ENCODE measurements at regions not wholly inside any gene's neighbourhood (a gene's known extent, or its start where the extent isn't known, plus 50 kb on each side); places are given as distances from the start of the nearest gene placed in this dataset.
A peak's percentile ranks its signal among the peaks of the same experiment; 100 is the strongest.
"Not testable (repeated sequence)": the region's sequence is repeated elsewhere in the genome, so short reads cannot be mapped to it uniquely, and the experiment has no call there.

GRCh38 chr4:38526412-38526811 is 137.6 kb upstream of the KLF3 start:
- Mint-ChIP-seq H3K27me3 (ENCODE audit: low read depth) (no peaks in the 10 kb centered on the region), H3K27ac (no peak overlapping the region), H3K36me3 (ENCODE audit: low read depth) (peaks cover 7% of the 10 kb centered on the region), H3K4me1 (ENCODE audit: low read depth) (peaks cover 21% of the 10 kb centered on the region), H3K4me3 (no peak overlapping the region), H3K9me3 (ENCODE audit: insufficient read depth) (peaks cover 7% of the 10 kb centered on the region)
- no peak for DNase-seq
- ATAC-seq: no peak
- ChIA-PET CTCF (no interaction called here), POLR2A (no interaction called here)

DNA sequence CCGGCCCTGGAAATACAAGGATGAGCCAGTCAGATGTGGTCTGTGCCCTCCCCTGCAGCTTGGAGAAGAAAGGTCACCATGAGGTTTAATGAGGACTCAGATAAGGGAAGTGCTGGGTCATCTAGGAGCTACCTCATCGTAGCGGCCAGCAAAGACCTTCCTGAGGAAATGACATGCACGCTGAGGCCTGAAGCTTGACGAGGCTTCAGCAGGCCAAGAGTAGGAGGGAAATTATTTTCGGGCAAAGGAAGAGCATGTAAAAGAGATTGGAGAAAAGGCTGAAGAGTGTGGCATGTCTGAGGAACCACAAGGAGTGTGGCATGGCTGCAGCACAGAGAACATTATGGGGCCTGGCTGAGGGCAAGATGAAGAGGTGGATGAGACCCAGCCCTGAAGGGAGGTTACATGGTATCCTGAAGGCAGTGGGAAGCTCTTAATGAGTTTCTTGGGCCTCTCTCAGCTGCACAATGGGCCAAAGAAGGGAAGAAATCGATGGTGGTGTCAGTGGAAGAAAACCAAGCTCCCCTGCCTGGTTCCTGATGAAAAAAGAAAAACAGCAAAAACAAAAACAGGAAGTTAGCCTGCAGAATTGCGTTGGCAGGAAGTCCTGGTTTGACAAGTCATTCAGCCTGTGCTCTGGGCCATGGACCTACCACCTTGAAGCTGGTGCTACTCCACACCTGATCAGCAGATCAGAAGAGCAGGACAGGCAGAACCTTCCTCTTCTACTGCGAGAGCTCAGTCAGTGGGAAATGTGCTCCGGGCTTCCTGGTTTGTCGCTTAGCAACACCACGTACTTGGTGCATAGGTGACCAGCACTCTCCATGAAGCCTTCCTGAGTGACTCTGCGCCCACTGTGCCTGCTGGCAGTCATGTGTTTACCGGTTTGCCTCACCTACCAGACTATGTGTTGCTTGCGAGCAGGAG is 134.5 kb upstream of the KLF3 start:
- Mint-ChIP-seq H3K27me3 (ENCODE audit: low read depth) (peaks cover 2% of the 10 kb centered on the region), H3K4me1 (ENCODE audit: low read depth) (peaks cover 14% of the 10 kb centered on the region), H3K27ac (peak overlapping the region; percentile 87), H3K4me3 (no peak overlapping the region), H3K9me3 (ENCODE audit: insufficient read depth) (peaks cover 7% of the 10 kb centered on the region), H3K36me3 (ENCODE audit: low read depth) (peaks cover 7% of the 10 kb centered on the region)
- ChIA-PET POLR2A (interaction anchor here (0.6 to 0.7 kb wide), 3 partner anchors 9 to 1432 kb away, joined by 3 read pairs; no protein-coding TSS in a partner anchor), CTCF (interaction anchor here (0.9 to 1.6 kb wide), 5 partner anchors 12 to 210 kb away, joined by 3 to 6 read pairs (median 4); no protein-coding TSS in a partner anchor)
- ATAC-seq (peak; percentile 84), DNase-seq (peak; percentile 48)

- ChIA-PET CTCF (no interaction called here), POLR2A (no interaction called here)
- H3K36me3 Mint-ChIP-seq (ENCODE audit: low read depth): peaks cover 7% of the 10 kb centered on the region
- no peak for ATAC-seq
- H3K4me1 Mint-ChIP-seq (ENCODE audit: low read depth): peaks cover 11% of the 10 kb centered on the region
- peaks cover 2% of the 10 kb centered on the region for H3K27me3 Mint-ChIP-seq (ENCODE audit: low read depth)
- H3K4me3 Mint-ChIP-seq: no peak overlapping the region
- DNase-seq: no peak
- H3K9me3 Mint-ChIP-seq (ENCODE audit: insufficient read depth): peaks cover 7% of the 10 kb centered on the region
- no peak overlapping the region for H3K27ac Mint-ChIP-seq
Observed at GRCh38 chr4:38530486-38530885, 133.5 kb upstream of the KLF3 start.

GRCh38 chr4:38531141-38531727 is 132.8 kb upstream of the KLF3 start:
- no peak for ATAC-seq
- Mint-ChIP-seq H3K27me3 (ENCODE audit: low read depth) (peaks cover 2% of the 10 kb centered on the region), H3K4me1 (ENCODE audit: low read depth) (peaks cover 11% of the 10 kb centered on the region), H3K9me3 (ENCODE audit: insufficient read depth) (peaks cover 7% of the 10 kb centered on the region), H3K4me3 (no peak overlapping the region), H3K27ac (no peak overlapping the region), H3K36me3 (ENCODE audit: low read depth) (peaks cover 7% of the 10 kb centered on the region)
- DNase-seq: no peak
- CTCF ChIA-PET: interaction anchor here (1.1 kb wide), 1 partner anchor 40 kb away, joined by 3 read pairs; no protein-coding TSS in a partner anchor
- POLR2A ChIA-PET: no interaction called here

GRCh38 chr4:38532908-38533499 is 131.0 kb upstream of the KLF3 start:
- POLR2A ChIA-PET: no interaction called here
- CTCF ChIA-PET: no interaction called here
- Mint-ChIP-seq H3K36me3 (ENCODE audit: low read depth) (peaks cover 7% of the 10 kb centered on the region), H3K9me3 (ENCODE audit: insufficient read depth) (peaks cover 4% of the 10 kb centered on the region), H3K4me3 (no peak overlapping the region), H3K27me3 (ENCODE audit: low read depth) (peaks cover 2% of the 10 kb centered on the region), H3K27ac (no peak overlapping the region), H3K4me1 (ENCODE audit: low read depth) (peaks cover 11% of the 10 kb centered on the region)
- no peak for DNase-seq
- ATAC-seq: no peak

DNA sequence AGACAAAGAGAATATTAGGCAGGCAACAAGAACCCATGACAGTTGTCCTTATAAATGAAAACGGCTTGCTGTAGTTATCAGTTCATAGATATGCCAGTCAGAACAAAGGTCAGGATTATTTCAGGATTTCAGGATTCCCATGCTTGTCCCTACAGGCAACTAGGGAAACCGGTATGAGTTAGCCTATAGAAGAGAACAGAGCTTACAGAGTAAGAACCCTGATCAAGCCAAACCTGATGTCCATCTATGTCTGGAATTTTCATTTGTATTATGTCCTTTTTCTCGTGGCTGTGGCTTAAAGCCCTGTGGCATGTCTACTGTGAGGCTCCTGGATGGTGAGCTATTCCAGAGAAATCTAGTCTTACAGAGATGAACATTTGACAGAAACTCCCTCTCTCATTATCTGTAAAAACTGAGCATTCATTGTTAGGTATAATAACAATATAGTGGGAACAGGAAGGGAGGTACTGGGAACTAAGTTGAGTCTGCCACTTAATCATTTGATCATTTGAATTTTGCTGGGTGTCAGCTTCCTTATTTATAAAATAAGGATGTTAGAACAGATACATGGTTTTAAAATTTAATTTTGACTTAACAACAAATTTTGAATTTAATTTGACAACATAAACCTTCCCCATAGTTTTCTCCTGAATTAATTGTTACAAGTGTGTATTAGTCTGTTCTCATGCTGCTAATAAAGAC is 129.5 kb upstream of the KLF3 start:
- DNase-seq (no peak), ATAC-seq (no peak)
- H3K9me3 Mint-ChIP-seq (ENCODE audit: insufficient read depth): no peaks in the 10 kb centered on the region
- H3K36me3 Mint-ChIP-seq (ENCODE audit: low read depth): peaks cover 1% of the 10 kb centered on the region
- CTCF ChIA-PET: no interaction called here
- POLR2A ChIA-PET: no interaction called here
- H3K27me3 Mint-ChIP-seq (ENCODE audit: low read depth): peaks cover 2% of the 10 kb centered on the region
- peaks cover 5% of the 10 kb centered on the region for H3K4me1 Mint-ChIP-seq (ENCODE audit: low read depth)
- H3K4me3 Mint-ChIP-seq: no peak overlapping the region
- H3K27ac Mint-ChIP-seq: no peak overlapping the region

GRCh38 chr4:38535071-38535470 is 128.9 kb upstream of the KLF3 start:
- CTCF ChIA-PET; H3K27ac Mint-ChIP-seq; ATAC-seq; H3K9me3 Mint-ChIP-seq (ENCODE audit: insufficient read depth); H3K4me1 Mint-ChIP-seq (ENCODE audit: low read depth); POLR2A ChIA-PET; H3K4me3 Mint-ChIP-seq; H3K27me3 Mint-ChIP-seq (ENCODE audit: low read depth); DNase-seq; H3K36me3 Mint-ChIP-seq (ENCODE audit: low read depth): not testable (repeated sequence)

GRCh38 chr4:38535717-38536116 is 128.3 kb upstream of the KLF3 start:
- no peaks in the 10 kb centered on the region for H3K4me1 Mint-ChIP-seq (ENCODE audit: low read depth)
- no peak overlapping the region for H3K4me3 Mint-ChIP-seq

DNA sequence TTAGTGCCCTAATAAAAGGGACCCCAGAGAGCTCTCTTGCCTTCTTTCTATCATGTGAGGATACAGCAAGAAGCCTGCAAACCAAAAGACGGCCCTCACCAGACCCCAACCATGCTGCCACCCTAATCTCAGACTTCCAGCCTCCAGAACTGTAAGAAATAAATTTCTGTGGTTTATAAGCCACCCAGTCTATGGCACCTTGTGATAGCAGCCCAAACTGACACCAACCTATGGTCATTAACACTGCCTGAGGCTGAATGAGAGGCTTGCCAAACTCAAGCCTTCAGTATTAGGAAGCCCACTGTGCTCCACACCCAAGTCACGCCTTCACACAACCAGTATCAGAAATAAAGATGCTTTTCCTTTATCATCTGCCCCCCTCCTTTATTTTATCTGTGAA is 127.3 kb upstream of the KLF3 start:
- no peaks in the 10 kb centered on the region for H3K36me3 Mint-ChIP-seq (ENCODE audit: low read depth)
- ATAC-seq (no peak), DNase-seq (no peak)
- CTCF ChIA-PET: no interaction called here
- no peaks in the 10 kb centered on the region for H3K9me3 Mint-ChIP-seq (ENCODE audit: insufficient read depth)
- H3K4me3 Mint-ChIP-seq: no peak overlapping the region
- no peak overlapping the region for H3K27ac Mint-ChIP-seq
- POLR2A ChIA-PET: no interaction called here
- peaks cover 2% of the 10 kb centered on the region for H3K27me3 Mint-ChIP-seq (ENCODE audit: low read depth)
- H3K4me1 Mint-ChIP-seq (ENCODE audit: low read depth): no peaks in the 10 kb centered on the region

More at GRCh38 chr4:38535717-38536116, 128.3 kb upstream of the KLF3 start:
- CTCF ChIA-PET: no interaction called here
- DNase-seq (no peak), ATAC-seq (no peak)
- H3K27me3 Mint-ChIP-seq (ENCODE audit: low read depth): peaks cover 2% of the 10 kb centered on the region
- H3K36me3 Mint-ChIP-seq (ENCODE audit: low read depth): no peaks in the 10 kb centered on the region
- no peak overlapping the region for H3K27ac Mint-ChIP-seq
- no peaks in the 10 kb centered on the region for H3K9me3 Mint-ChIP-seq (ENCODE audit: insufficient read depth)
- POLR2A ChIA-PET: no interaction called here

GRCh38 chr4:38537666-38538065 is 126.3 kb upstream of the KLF3 start:
- ATAC-seq (no peak), DNase-seq (no peak)
- Mint-ChIP-seq H3K9me3 (ENCODE audit: insufficient read depth) (no peaks in the 10 kb centered on the region), H3K36me3 (ENCODE audit: low read depth) (no peaks in the 10 kb centered on the region), H3K4me3 (no peak overlapping the region), H3K27me3 (ENCODE audit: low read depth) (peaks cover 2% of the 10 kb centered on the region), H3K4me1 (ENCODE audit: low read depth) (no peaks in the 10 kb centered on the region), H3K27ac (no peak overlapping the region)
- ChIA-PET POLR2A (no interaction called here), CTCF (interaction anchor here (1.0 kb wide), 1 partner anchor 129 kb away, joined by 3 read pairs; no protein-coding TSS in a partner anchor)

DNA sequence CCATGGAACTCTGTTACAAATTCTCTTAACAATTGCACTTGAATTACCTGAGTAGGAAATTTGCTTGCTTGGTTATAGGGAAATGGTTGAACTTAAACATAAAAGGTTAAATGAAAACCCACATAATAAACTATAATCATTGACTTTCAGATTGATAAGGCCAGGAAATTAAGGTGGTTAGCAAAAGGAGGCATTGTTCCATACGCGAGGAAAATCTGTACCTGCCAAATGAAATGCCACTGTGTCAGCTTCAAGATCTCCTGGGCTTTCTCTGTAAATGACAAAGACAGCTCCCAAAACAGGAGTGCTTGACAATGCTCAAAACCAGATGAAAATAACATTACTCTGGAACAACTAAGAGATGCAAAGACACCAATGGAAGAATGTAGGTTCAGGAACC is 125.5 kb upstream of the KLF3 start:
- Mint-ChIP-seq H3K27ac (no peak overlapping the region), H3K9me3 (ENCODE audit: insufficient read depth) (no peaks in the 10 kb centered on the region), H3K4me1 (ENCODE audit: low read depth) (no peaks in the 10 kb centered on the region), H3K27me3 (ENCODE audit: low read depth) (no peaks in the 10 kb centered on the region), H3K4me3 (no peak overlapping the region), H3K36me3 (ENCODE audit: low read depth) (no peaks in the 10 kb centered on the region)
- CTCF ChIA-PET: interaction anchor here (1.0 kb wide), 1 partner anchor 129 kb away, joined by 3 read pairs; no protein-coding TSS in a partner anchor
- ATAC-seq (no peak), DNase-seq (no peak)
- POLR2A ChIA-PET: no interaction called here

GRCh38 chr4:38539501-38539900 is 124.5 kb upstream of the KLF3 start:
- CTCF ChIA-PET: no interaction called here
- no peak for ATAC-seq
- H3K4me1 Mint-ChIP-seq (ENCODE audit: low read depth): no peaks in the 10 kb centered on the region
- no peaks in the 10 kb centered on the region for H3K36me3 Mint-ChIP-seq (ENCODE audit: low read depth)
- H3K27me3 Mint-ChIP-seq (ENCODE audit: low read depth): no peaks in the 10 kb centered on the region
- no peak for DNase-seq
- H3K9me3 Mint-ChIP-seq (ENCODE audit: insufficient read depth): no peaks in the 10 kb centered on the region
- no peak overlapping the region for H3K27ac Mint-ChIP-seq
- no peak overlapping the region for H3K4me3 Mint-ChIP-seq
- POLR2A ChIA-PET: no interaction called here

Data from activated CD8-positive, alpha-beta T cell treated with anti-CD3 and anti-CD28 coated beads, Interleukin-2, amount 10 ng/mL, durations not matched to agents 7 days and 5 days (primary cell).